MM.1S (cell line): ENCODE measurements at regions not wholly inside any gene's neighbourhood (a gene's known extent, or its start where the extent isn't known, plus 50 kb on each side); places are given as distances from the start of the nearest gene placed in this dataset.
A peak's percentile ranks its signal among the peaks of the same experiment; 100 is the strongest.
"Not testable (repeated sequence)": the region's sequence is repeated elsewhere in the genome, so short reads cannot be mapped to it uniquely, and the experiment has no call there.

Experiments
- DNase-seq: peaks from one replicate; pipeline ENCODE4 v3.0.0-alpha.2; 2015
- H2AFZ ChIP-seq: fragments of 300-600 bp; sonication (generic); 2 replicates; pipeline ENCODE4 v1.6.0; 2016; ENCODE audit warnings: antibody characterized with exemption, low read length
- H3F3A ChIP-seq: fragments of 300-600 bp; sonication (generic); 2 replicates; pipeline ENCODE4 v1.6.1; 2016; ENCODE audit warnings: mild to moderate bottlenecking, antibody characterized with exemption, low read length, moderate library complexity, mixed read lengths; ENCODE audit not compliant: insufficient read depth
- H3K27ac ChIP-seq: fragments of 300-600 bp; sonication (generic); 2 replicates; pipeline ENCODE4 v1.5.1; 2016; ENCODE audit warnings: mild to moderate bottlenecking, low read length
- H3K27me3 ChIP-seq: fragments of 300-600 bp; sonication (generic); replicated peaks from 2 replicates; pipeline ENCODE4 v1.6.0; 2016; ENCODE audit warnings: low read length; ENCODE audit not compliant: insufficient read depth
- H3K36me3 ChIP-seq: fragments of 300-600 bp; sonication (generic); replicated peaks from 2 replicates; pipeline ENCODE4 v1.6.1; 2016; ENCODE audit warnings: mild to moderate bottlenecking, low read length, mixed read lengths; ENCODE audit not compliant: insufficient read depth
- H3K4me1 ChIP-seq: fragments of 300-600 bp; sonication (generic); 2 replicates; pipeline ENCODE4 v1.6.1; 2016; ENCODE audit warnings: low read length, mixed read lengths
- H3K4me2 ChIP-seq: fragments of 300-600 bp; sonication (generic); 2 replicates; pipeline ENCODE4 v1.6.0; 2016; ENCODE audit warnings: low read depth, low read length
- H3K4me3 ChIP-seq: fragments of 300-600 bp; sonication (generic); 2 replicates; pipeline ENCODE4 v1.5.1; 2016; ENCODE audit warnings: low read length, mixed read lengths
- H3K79me2 ChIP-seq: fragments of 300-600 bp; sonication (generic); 2 replicates; pipeline ENCODE4 v1.6.1; 2016; ENCODE audit warnings: mixed run types, low read length, mixed read lengths
- H3K9ac ChIP-seq: fragments of 300-600 bp; sonication (generic); 2 replicates; pipeline ENCODE4 v1.6.1; 2016; ENCODE audit warnings: low read length, mixed read lengths
- H3K9me2 ChIP-seq: fragments of 300-600 bp; sonication (generic); replicated peaks from 2 replicates; pipeline ENCODE4 v1.6.1; 2016; ENCODE audit warnings: mild to moderate bottlenecking, low read length, mixed read lengths; ENCODE audit not compliant: insufficient read depth
- H3K9me3 ChIP-seq: fragments of 300-600 bp; sonication (generic); replicated peaks from 2 replicates; pipeline ENCODE4 v1.6.1; 2016; ENCODE audit warnings: mild to moderate bottlenecking, low read length, mixed read lengths; ENCODE audit not compliant: insufficient read depth
- H4K20me1 ChIP-seq: fragments of 300-600 bp; sonication (generic); 2 replicates; pipeline ENCODE4 v1.6.1; 2016; ENCODE audit warnings: mild to moderate bottlenecking, low read length, moderate library complexity, mixed read lengths; ENCODE audit not compliant: insufficient read depth
- CTCF ChIP-seq: fragments of 300-600 bp; sonication (generic); IDR thresholded peaks from 2 replicates; pipeline ENCODE4 v1.5.1; 2016; ENCODE audit warnings: antibody characterized with exemption, low read length, mixed read lengths
- EZH2 ChIP-seq: fragments of 300-600 bp; sonication (generic); optimal IDR thresholded peaks from 2 replicates; pipeline ENCODE3; 2017; ENCODE audit warnings: low read depth, mild to moderate bottlenecking, antibody characterized with exemption, low read length, mixed read lengths
- EZH2phosphoT487 ChIP-seq: fragments of 300-600 bp; sonication (generic); IDR thresholded peaks from 2 replicates; pipeline ENCODE4 v1.6.1; 2018; ENCODE audit warnings: antibody characterized with exemption, low read length

GRCh38 chr7:156014201-156014600, 201.9 kb upstream of the SHH start:
- Histone ChIP-seq H3K9me3 (no peaks in the 10 kb centered on the region), H3K27me3 (peaks cover 44% of the 10 kb centered on the region), H3K36me3 (no peaks in the 10 kb centered on the region), H3K4me3 (no peak overlapping the region), H3F3A (no peaks in the 10 kb centered on the region), H3K9me2 (no peaks in the 10 kb centered on the region), H3K4me1 (0 out of 2 replicates have a peak, but pooled peaks cover 6% of the 10 kb centered on the region), H3K79me2 (no peaks in the 10 kb centered on the region), H4K20me1 (no peaks in the 10 kb centered on the region), H2AFZ (no peak overlapping the region), H3K9ac (no peak overlapping the region), H3K4me2 (no peak overlapping the region), H3K27ac (peak overlapping the region; percentile 33; the same call in 1 of the 2 replicates)
- DNase-seq, result peak; percentile 71
- TF ChIP-seq EZH2 (no peak), CTCF (no peak), EZH2phosphoT487 (no peak)

GRCh38 chr7:156012412-156012811, 200.1 kb upstream of the SHH start:
- H3K4me1 ChIP-seq, result 0 out of 2 replicates have a peak, but pooled peaks cover 6% of the 10 kb centered on the region
- no peaks in the 10 kb centered on the region for H3K9me2 ChIP-seq
- no peaks in the 10 kb centered on the region for H3F3A ChIP-seq
- no peak for DNase-seq
- no peaks in the 10 kb centered on the region for H4K20me1 ChIP-seq
- no peak overlapping the region for H2AFZ ChIP-seq
- H3K9me3 ChIP-seq, result no peaks in the 10 kb centered on the region
- no peak for TF ChIP-seq EZH2phosphoT487
- no peak for TF ChIP-seq EZH2
- TF ChIP-seq CTCF, result no peak
- H3K9ac ChIP-seq, result no peak overlapping the region
- H3K36me3 ChIP-seq, result no peaks in the 10 kb centered on the region
- no peak overlapping the region for H3K27ac ChIP-seq
- peaks cover 36% of the 10 kb centered on the region for H3K27me3 ChIP-seq
- H3K79me2 ChIP-seq, result no peaks in the 10 kb centered on the region
- no peak overlapping the region for H3K4me2 ChIP-seq
- H3K4me3 ChIP-seq, result no peak overlapping the region

GRCh38 chr7:156009569-156009968, 197.3 kb upstream of the SHH start:
- Histone ChIP-seq H3K36me3 (no peaks in the 10 kb centered on the region), H3F3A (no peaks in the 10 kb centered on the region), H3K27me3 (peaks cover 55% of the 10 kb centered on the region), H2AFZ (no peak overlapping the region), H3K9me3 (no peaks in the 10 kb centered on the region), H3K4me3 (no peak overlapping the region), H3K79me2 (no peaks in the 10 kb centered on the region), H4K20me1 (no peaks in the 10 kb centered on the region), H3K9me2 (no peaks in the 10 kb centered on the region), H3K9ac (no peak overlapping the region), H3K4me2 (no peak overlapping the region), H3K27ac (no peak overlapping the region), H3K4me1 (0 out of 2 replicates have a peak, but pooled peaks cover 2% of the 10 kb centered on the region)
- no peak for TF ChIP-seq CTCF
- TF ChIP-seq EZH2phosphoT487, result no peak
- TF ChIP-seq EZH2, result no peak
- no peak for DNase-seq

GRCh38 chr7:156006876-156007275, 194.6 kb upstream of the SHH start:
- H3K4me3 ChIP-seq, H3K36me3 ChIP-seq, H2AFZ ChIP-seq, H3K9me2 ChIP-seq, H3K4me1 ChIP-seq, H3K9ac ChIP-seq, H3K4me2 ChIP-seq, DNase-seq, H4K20me1 ChIP-seq, H3K27ac ChIP-seq, H3K9me3 ChIP-seq, H3F3A ChIP-seq, H3K79me2 ChIP-seq: not testable (repeated sequence)
- H3K27me3 ChIP-seq, result peaks cover 82% of the 10 kb centered on the region
